CD4-positive, alpha-beta T cell (primary cell): ENCODE measurements at regions not wholly inside any gene's neighbourhood (a gene's known extent, or its start where the extent isn't known, plus 50 kb on each side); places are given as distances from the start of the nearest gene placed in this dataset.

Source experiments
- ATAC-seq: fragments of 200-7000 bp; cut with Tn5 transposase; one replicate; pipeline ENCODE4 v1.10.0; 2022; ENCODE audit warnings: mild to moderate bottlenecking; ENCODE audit not compliant: poor library complexity
- CTCF ChIA-PET: fragments of 350-600 bp; sonication (Branson Sonifier 250); formaldehyde crosslinking; loops from one replicate; lab custom pipeline; 2021; ENCODE audit warnings: antibody characterized with exemption, inconsistent platforms; lab: Charles Lee
- POLR2A ChIA-PET: fragments of 350-600 bp; sonication (Branson Sonifier 250); formaldehyde crosslinking; loops from one replicate; lab custom pipeline; 2021; ENCODE audit warnings: antibody characterized with exemption, inconsistent platforms; lab: Charles Lee
- DNase-seq, 14 experiments: peaks; one replicate each; pipeline ENCODE4 v3.0.0-alpha.2; 2013 to 2020; ENCODE audit warnings: mixed read lengths in 2 of 14
- H3K27ac ChIP-seq, 2 donors: one replicate each; pipeline versions ENCODE4 v1.5.1 to v1.7.0; 2013; ENCODE audit warnings: low read length in 2 of 2, low read depth in 1 of 2, mild to moderate bottlenecking in 1 of 2
- H3K27me3 ChIP-seq, 2 experiments: 1 replicate in 1 of 2; 2 replicates in 1 of 2; pipeline versions ENCODE4 v1.6.1 to v1.7.0; 2013; ENCODE audit warnings: low read length in 2 of 2, control low read depth in 1 of 2, mild to moderate bottlenecking in 1 of 2, moderate library complexity in 1 of 2; ENCODE audit not compliant: insufficient read depth in 2 of 2, control insufficient read depth in 1 of 2
- H3K36me3 ChIP-seq: one replicate; pipeline ENCODE4 v1.6.1; 2013; ENCODE audit warnings: low read length, control low read depth; ENCODE audit not compliant: insufficient read depth
- H3K4me1 ChIP-seq: one replicate; pipeline ENCODE4 v1.6.1; 2013; ENCODE audit warnings: low read length, control low read depth; ENCODE audit not compliant: insufficient read depth
- H3K4me3 ChIP-seq: one replicate; pipeline ENCODE4 v1.5.1; 2013; ENCODE audit warnings: mild to moderate bottlenecking, low read length, moderate library complexity
- H3K9me3 ChIP-seq, 2 experiments: 1 replicate in 1 of 2; 2 replicates in 1 of 2; pipeline versions ENCODE4 v1.6.1 to v1.7.0; 2013; ENCODE audit warnings: low read length in 2 of 2, mild to moderate bottlenecking in 2 of 2, control low read depth in 1 of 2, moderate library complexity in 1 of 2; ENCODE audit not compliant: control insufficient read depth in 1 of 2, insufficient read depth in 1 of 2
- H3K27ac Mint-ChIP-seq: one replicate; pipeline ENCODE4 v1.8.0; 2020; ENCODE audit warnings: mixed read lengths
- H3K27me3 Mint-ChIP-seq: one replicate; pipeline ENCODE4 v1.8.0; 2021; ENCODE audit warnings: mixed read lengths
- H3K36me3 Mint-ChIP-seq: one replicate; pipeline ENCODE4 v1.8.0; 2021; ENCODE audit warnings: low read depth, mixed read lengths
- H3K4me1 Mint-ChIP-seq: one replicate; pipeline ENCODE4 v1.8.0; 2021; ENCODE audit warnings: low read depth, mixed read lengths
- H3K4me3 Mint-ChIP-seq: one replicate; pipeline ENCODE4 v1.8.0; 2020; ENCODE audit warnings: mild to moderate bottlenecking, mixed read lengths
- H3K9me3 Mint-ChIP-seq: one replicate; pipeline ENCODE4 v1.8.0; 2020; ENCODE audit warnings: mixed read lengths
- CTCF ChIP-seq: fragments of 200-600 bp; IDR thresholded peaks from one replicate; pipeline ENCODE4 v1.8.0; 2022; ENCODE audit warnings: antibody characterized with exemption, mild to moderate bottlenecking
- intact Hi-C, 2 experiments: fragments of 100-400 bp; cut with DNase I in 1 of 2; cut with micrococcal nuclease in 1 of 2; formaldehyde crosslinking; loops; one replicate each; pipeline versions ENCODE4 v1.15.1 to v1.9.0; 2023 to 2025; cut with DNase I, micrococcal nuclease

DNA sequence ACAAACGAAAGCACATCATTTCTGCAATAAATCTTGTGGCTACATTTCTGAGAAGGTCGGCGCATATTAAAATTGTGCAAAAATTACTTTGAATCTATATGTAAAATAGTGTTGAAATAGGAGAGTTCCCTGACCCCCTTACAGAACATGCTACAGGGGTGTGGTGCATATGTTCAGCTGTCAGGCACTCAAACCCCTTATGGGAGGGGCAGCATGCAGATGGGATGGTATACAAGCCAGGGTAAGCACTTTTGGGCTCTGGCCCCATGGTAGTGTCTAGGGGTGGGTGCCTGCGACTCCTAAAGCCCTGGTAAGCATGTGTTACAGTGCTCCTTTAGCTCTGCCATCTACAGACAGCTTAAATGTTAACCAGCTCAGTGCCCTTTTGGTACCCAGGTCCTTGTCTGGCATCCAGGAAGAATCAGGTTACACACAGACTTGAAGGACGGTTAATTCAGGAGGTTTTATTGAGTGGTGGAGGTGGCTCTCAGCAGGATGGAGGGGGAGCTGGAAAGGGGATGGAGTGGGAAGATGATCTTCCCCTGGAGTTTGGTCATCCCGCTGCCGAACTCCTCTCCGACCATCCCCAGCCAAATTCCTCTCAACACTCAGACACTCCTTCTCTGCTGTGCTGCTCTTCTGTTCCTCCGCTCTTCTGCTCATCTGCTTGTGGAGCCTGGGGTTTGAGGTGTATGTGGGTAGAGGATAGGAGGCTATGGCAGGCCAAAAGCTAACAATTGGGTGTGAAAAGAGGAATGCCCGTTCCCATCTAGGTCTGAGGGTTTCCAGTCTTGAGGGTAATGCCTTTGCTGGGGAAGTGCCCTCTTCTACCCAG is 84.6 kb upstream of the RASEF start:
- no peak overlapping the region for H3K27ac Mint-ChIP-seq
- H3K9me3 ChIP-seq, result no peaks in the 10 kb centered on the region
- no peaks in the 10 kb centered on the region for H3K27me3 Mint-ChIP-seq

DNA sequence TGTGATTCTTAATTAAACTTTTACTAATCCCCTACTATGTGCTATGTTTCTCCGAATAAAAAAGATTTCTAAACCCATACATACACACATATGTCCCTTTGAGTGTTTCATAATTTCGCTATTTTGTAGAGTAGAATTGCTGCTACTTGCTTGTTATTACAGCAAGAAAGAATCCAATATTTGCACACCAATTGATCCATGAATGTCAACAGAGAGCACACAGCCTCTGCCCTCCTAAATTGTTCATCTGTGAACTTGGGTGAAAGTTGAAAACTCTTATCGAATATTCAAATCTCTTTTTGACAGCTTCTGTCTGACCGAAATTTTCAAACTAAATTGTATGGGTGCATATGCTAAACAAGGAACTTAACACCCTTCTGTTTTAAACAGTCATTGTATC is 83.4 kb upstream of the RASEF start:
- TF ChIP-seq CTCF, result no peak
- Histone ChIP-seq H3K4me3 (no peak overlapping the region), H3K4me1 (no peaks in the 10 kb centered on the region), H3K9me3 (no peaks in the 10 kb centered on the region), H3K27ac (no peak overlapping the region), H3K36me3 (no peaks in the 10 kb centered on the region), H3K27me3 (peaks cover 0 to 2% of the 10 kb centered on the region in 2 experiments)
- no peak for DNase-seq
- no peaks in the 10 kb centered on the region for H3K9me3 Mint-ChIP-seq
- H3K4me1 Mint-ChIP-seq, result no peaks in the 10 kb centered on the region
- ChIA-PET CTCF (no interaction called here), POLR2A (no interaction called here)
- no peaks in the 10 kb centered on the region for H3K36me3 Mint-ChIP-seq
- no peak for ATAC-seq
- intact Hi-C loops, result no loop called here
- no peak overlapping the region for H3K4me3 Mint-ChIP-seq
- no peaks in the 10 kb centered on the region for H3K27me3 Mint-ChIP-seq
- no peak overlapping the region for H3K27ac Mint-ChIP-seq

More for the DNA sequence above, 84.6 kb upstream of the RASEF start:
- peaks cover 0 to 2% of the 10 kb centered on the region in 2 experiments for H3K27me3 ChIP-seq
- ChIA-PET CTCF (no interaction called here), POLR2A (no interaction called here)
- intact Hi-C loops, result no loop called here
- Mint-ChIP-seq H3K4me3 (no peak overlapping the region), H3K4me1 (no peaks in the 10 kb centered on the region), H3K9me3 (no peaks in the 10 kb centered on the region), H3K36me3 (no peaks in the 10 kb centered on the region)
- no peak for DNase-seq
- H3K4me1 ChIP-seq, result no peaks in the 10 kb centered on the region
- no peak overlapping the region for H3K27ac ChIP-seq
- H3K36me3 ChIP-seq, result no peaks in the 10 kb centered on the region
- H3K4me3 ChIP-seq, result no peak overlapping the region
- ATAC-seq, result no peak
- no peak for TF ChIP-seq CTCF

GRCh38 chr9:83144492-83144891 is 81.5 kb upstream of the RASEF start:
- Mint-ChIP-seq H3K4me3 (no peak overlapping the region), H3K27me3 (no peaks in the 10 kb centered on the region), H3K36me3 (no peaks in the 10 kb centered on the region), H3K27ac (no peak overlapping the region), H3K9me3 (no peaks in the 10 kb centered on the region), H3K4me1 (no peaks in the 10 kb centered on the region)
- no peaks in the 10 kb centered on the region for H3K9me3 ChIP-seq
- DNase-seq (no peak), ATAC-seq (no peak)
- no peak overlapping the region for H3K4me3 ChIP-seq
- intact Hi-C loops, result no loop called here
- POLR2A ChIA-PET, result no interaction called here
- CTCF ChIA-PET, result no interaction called here
- no peaks in the 10 kb centered on the region for H3K4me1 ChIP-seq
- H3K27ac ChIP-seq, result no peak overlapping the region
- no peaks in the 10 kb centered on the region for H3K27me3 ChIP-seq
- TF ChIP-seq CTCF, result peak; percentile 19
- H3K36me3 ChIP-seq, result no peaks in the 10 kb centered on the region
